ENCODE measurements at regions not wholly inside any gene's neighbourhood (a gene's known extent, or its start where the extent isn't known, plus 50 kb on each side); places are given as distances from the start of the nearest gene placed in this dataset.

DNA sequence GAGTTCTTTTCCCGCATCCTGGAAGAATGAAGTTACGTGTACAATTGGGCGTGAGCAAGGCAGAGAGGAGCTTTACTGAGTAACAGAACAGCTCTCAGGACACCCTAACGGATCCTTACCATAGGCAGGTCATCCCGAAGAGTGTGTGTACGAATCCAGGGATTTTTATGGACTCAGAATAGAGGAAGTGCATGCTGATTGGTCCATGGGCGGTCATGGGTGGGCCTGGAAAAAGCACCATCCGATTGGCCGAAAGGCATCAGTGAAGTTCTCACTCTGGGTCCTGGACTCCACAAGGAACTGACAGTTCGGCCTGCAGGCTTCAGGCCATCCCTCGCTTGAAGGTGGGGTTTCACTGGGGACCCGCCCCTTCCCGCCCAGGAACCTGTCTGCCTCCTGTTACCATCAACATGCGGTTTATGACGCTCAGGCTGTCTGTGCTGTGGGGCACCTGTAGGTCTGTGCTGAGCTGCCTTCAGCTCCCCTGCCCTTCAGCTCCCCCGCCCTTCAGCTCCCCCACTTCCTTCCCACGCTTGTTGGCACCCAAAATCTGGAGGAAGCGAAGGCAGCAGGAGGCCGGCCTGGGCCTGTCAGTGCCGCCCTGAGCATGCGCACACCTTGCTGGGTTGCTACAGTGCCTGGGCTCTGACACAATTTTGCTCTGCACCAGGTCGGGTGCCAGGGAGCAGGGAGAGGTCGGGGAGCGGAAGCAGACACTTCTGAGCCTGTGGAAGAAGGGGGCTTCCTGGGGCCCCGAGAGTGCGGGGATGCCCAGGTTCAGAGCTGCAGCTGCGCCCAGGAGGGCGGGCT is 57.9 kb upstream of the MANEA start:
- no peak for TF ChIP-seq NFE2L2 (IDR thresholded peaks at IDR 0.05; ENCODE audit: low read depth, low read length)
- TF ChIP-seq BHLHE40 (IDR thresholded peaks at IDR 0.05; ENCODE audit: low read depth, low read length) = no peak
- no peak for TF ChIP-seq CHD1 (IDR thresholded peaks at IDR 0.05; ENCODE audit: low read depth, low read length)
- TF ChIP-seq MXI1 (IDR thresholded peaks at IDR 0.05; ENCODE audit: borderline replicate concordance, low read depth, low read length) = no peak
- TF ChIP-seq ELK1 (IDR thresholded peaks at IDR 0.05; ENCODE audit: borderline replicate concordance, low read depth, low read length) = no peak
- no peak for TF ChIP-seq MAZ (IDR thresholded peaks at IDR 0.05; ENCODE audit: borderline replicate concordance, low read depth, low read length)
- no peak for TF ChIP-seq SMC3 (IDR thresholded peaks at IDR 0.05; ENCODE audit: low read depth, low read length)
- TF ChIP-seq, protein P1, sequence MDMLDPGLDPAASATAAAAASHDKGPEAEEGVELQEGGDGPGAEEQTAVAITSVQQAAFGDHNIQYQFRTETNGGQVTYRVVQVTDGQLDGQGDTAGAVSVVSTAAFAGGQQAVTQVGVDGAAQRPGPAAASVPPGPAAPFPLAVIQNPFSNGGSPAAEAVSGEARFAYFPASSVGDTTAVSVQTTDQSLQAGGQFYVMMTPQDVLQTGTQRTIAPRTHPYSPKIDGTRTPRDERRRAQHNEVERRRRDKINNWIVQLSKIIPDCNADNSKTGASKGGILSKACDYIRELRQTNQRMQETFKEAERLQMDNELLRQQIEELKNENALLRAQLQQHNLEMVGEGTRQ (IDR thresholded peaks at IDR 0.05; ENCODE audit: low read depth, low read length) = no peak
- no peak for TF ChIP-seq RAD21 (IDR thresholded peaks at IDR 0.05; ENCODE audit: low read length)
- TF ChIP-seq POLR2A (IDR thresholded peaks at IDR 0.05; ENCODE audit: low read depth, low read length) = no peak
- no peak for TF ChIP-seq FOS (IDR thresholded peaks at IDR 0.05; ENCODE audit: low read depth, low read length)
- no peak for TF ChIP-seq RFX5 (IDR thresholded peaks at IDR 0.05; ENCODE audit: low read depth, low read length)
- TF ChIP-seq, protein P2, sequence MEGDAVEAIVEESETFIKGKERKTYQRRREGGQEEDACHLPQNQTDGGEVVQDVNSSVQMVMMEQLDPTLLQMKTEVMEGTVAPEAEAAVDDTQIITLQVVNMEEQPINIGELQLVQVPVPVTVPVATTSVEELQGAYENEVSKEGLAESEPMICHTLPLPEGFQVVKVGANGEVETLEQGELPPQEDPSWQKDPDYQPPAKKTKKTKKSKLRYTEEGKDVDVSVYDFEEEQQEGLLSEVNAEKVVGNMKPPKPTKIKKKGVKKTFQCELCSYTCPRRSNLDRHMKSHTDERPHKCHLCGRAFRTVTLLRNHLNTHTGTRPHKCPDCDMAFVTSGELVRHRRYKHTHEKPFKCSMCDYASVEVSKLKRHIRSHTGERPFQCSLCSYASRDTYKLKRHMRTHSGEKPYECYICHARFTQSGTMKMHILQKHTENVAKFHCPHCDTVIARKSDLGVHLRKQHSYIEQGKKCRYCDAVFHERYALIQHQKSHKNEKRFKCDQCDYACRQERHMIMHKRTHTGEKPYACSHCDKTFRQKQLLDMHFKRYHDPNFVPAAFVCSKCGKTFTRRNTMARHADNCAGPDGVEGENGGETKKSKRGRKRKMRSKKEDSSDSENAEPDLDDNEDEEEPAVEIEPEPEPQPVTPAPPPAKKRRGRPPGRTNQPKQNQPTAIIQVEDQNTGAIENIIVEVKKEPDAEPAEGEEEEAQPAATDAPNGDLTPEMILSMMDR (conservative IDR thresholded peaks at IDR 0.05; ENCODE audit: low read depth, low read length) = no peak
- TF ChIP-seq CEBPB (IDR thresholded peaks at IDR 0.05; ENCODE audit: low read depth, low read length) = no peak
- TF ChIP-seq MAFK (IDR thresholded peaks at IDR 0.05; ENCODE audit: low read depth, low read length) = no peak
- TF ChIP-seq RCOR1 (IDR thresholded peaks at IDR 0.05; ENCODE audit: insufficient replicate concordance, low read length) = no peak
- in situ Hi-C loops (cut with MboI; ENCODE audit: low sequenced_read_pairs) (no loop called here), dilution Hi-C loops (cut with HindIII; ENCODE audit: low sequenced_read_pairs, unreplicated experiment) (no loop called here), intact Hi-C loops (cut with micrococcal nuclease) (no loop called here)
- Histone ChIP-seq H2AFZ (replicated peaks; ENCODE audit: low read length, poor library complexity) (no peak overlapping the region), H3K4me2 (ENCODE audit: low read depth, low read length) (no peak overlapping the region), H3K9ac (ENCODE audit: low read depth, low read length) (no peak overlapping the region), H2BK15ac (ENCODE audit: low read depth, low read length) (no peak overlapping the region), H2AK9ac (replicated peaks; ENCODE audit: low read depth, low read length, poor library complexity) (no peak overlapping the region), H3K18ac (ENCODE audit: low read depth, low read length) (no peak overlapping the region), H2BK120ac (ENCODE audit: low read depth, low read length) (no peak overlapping the region), H2BK5ac (ENCODE audit: low read depth, low read length, poor library complexity, severe bottlenecking) (no peak overlapping the region), H3K56ac (ENCODE audit: extremely low read depth, insufficient read depth, low read length) (no peak overlapping the region), H3K27me3 (ENCODE audit: control insufficient read depth, insufficient read depth, low read length) (no peaks in the 10 kb centered on the region), H4K8ac (ENCODE audit: low read depth in 2 of 2, low read length in 2 of 2) (no peak overlapping the region), H3K4ac (ENCODE audit: low read depth, low read length) (no peak overlapping the region), H3K9me3 (ENCODE audit: control insufficient read depth, insufficient read depth, low read length) (no peaks in the 10 kb centered on the region; the same call in 1 of the 2 replicates), H3K4me1 (ENCODE audit: control insufficient read depth, insufficient read depth, low read length) (no peaks in the 10 kb centered on the region), H4K5ac (ENCODE audit: low read depth, low read length) (no peak overlapping the region), H2BK20ac (ENCODE audit: low read depth, low read length) (no peak overlapping the region), H3K27ac (ENCODE audit: insufficient read depth, low read length) (no peak overlapping the region), H3K36me3 (ENCODE audit: control insufficient read depth, insufficient read depth, low read length) (no peaks in the 10 kb centered on the region), H2AK5ac (ENCODE audit: low read depth, low read length) (no peak overlapping the region), H4K20me1 (ENCODE audit: insufficient read depth, low read length) (no peaks in the 10 kb centered on the region), H3K4me3 (ENCODE audit: insufficient read depth, low read depth, low read length) (no peak overlapping the region), H3K14ac (replicated peaks; ENCODE audit: low read depth, low read length) (no peak overlapping the region), H3K23ac (ENCODE audit: low read depth, low read length) (no peak overlapping the region), H3K9me1 (ENCODE audit: insufficient read depth, low read length) (no peaks in the 10 kb centered on the region), H3K79me1 (ENCODE audit: low read depth in 1 of 2, low read length in 2 of 2) (no peaks in the 10 kb centered on the region), H4K91ac (ENCODE audit: insufficient read depth, low read depth, low read length) (no peak overlapping the region)
- ChIA-PET POLR2A (ENCODE audit: unreplicated experiment) (no interaction called here), CTCF (no interaction called here)
- ATAC-seq (ENCODE audit: low read depth) (no peak), DNase-seq (no peak)
- 76% methylated on average over 9 of the region's 28 CpGs; no CpG with 5 or more reads in 1 of the 2 experiments for WGBS, 2 experiments (ENCODE audit: extremely low coverage in 2 of 2, insufficient read length in 1 of 2)
- BruUV-seq (replicated peaks) = no TSS peak

Measured in IMR-90 (cell line).